Ovary (tissue), 7 donors: ENCODE measurements at regions not wholly inside any gene's neighbourhood (a gene's known extent, or its start where the extent isn't known, plus 50 kb on each side); places are given as distances from the start of the nearest gene placed in this dataset.

ENCODE experiments used
- DNase-seq, 5 donors: peaks; one replicate each; pipeline ENCODE4 v3.0.0-alpha.2; 2019 to 2020
- H3K27ac ChIP-seq, 2 donors: fragments of 200-600 bp; one replicate each; pipeline versions ENCODE4 v1.5.1 to v1.8.0; 2019 to 2022
- H3K27me3 ChIP-seq: fragments of 200-600 bp; one replicate; pipeline ENCODE4 v1.8.0; 2022
- H3K36me3 ChIP-seq: fragments of 200-600 bp; sonication (generic); one replicate; pipeline ENCODE4 v1.5.1; 2019
- H3K4me1 ChIP-seq: one replicate; pipeline ENCODE4 v1.8.1; 2013; ENCODE audit warnings: mild to moderate bottlenecking, moderate library complexity; ENCODE audit not compliant: insufficient read depth
- H3K4me3 ChIP-seq: fragments of 200-600 bp; sonication (generic); one replicate; pipeline ENCODE4 v1.5.1; 2017
- H3K9me3 ChIP-seq, 2 donors: fragments of 200-600 bp in 1 of 2; sonication (generic) in 1 of 2; one replicate each; pipeline versions ENCODE4 v1.5.1 to v1.8.1; 2013 to 2019; ENCODE audit warnings: mild to moderate bottlenecking in 1 of 2, moderate library complexity in 1 of 2
- EP300 ChIP-seq: sonication (generic); formaldehyde crosslinking; IDR thresholded peaks from one replicate; pipeline ENCODE4 v1.6.1; 2017; ENCODE audit warnings: antibody characterized with exemption
- POLR2A ChIP-seq: fragments of 450-650 bp; IDR thresholded peaks from one replicate; pipeline ENCODE4 v1.6.1; 2017; ENCODE audit warnings: antibody characterized with exemption, mild to moderate bottlenecking, moderate library complexity
- WGBS, 3 donors: extraction: QIAGEN DNeasy Blood & Tissue Kit in 1 of 3; methylation state at CpG; one replicate each; pipeline versions ENCODE4 v1.1.5 to v1.1.7; 2013 to 2017; 5-methylcytosine and 5-hydroxymethylcytosine counted together
- intact Hi-C, 4 donors: fragments of 100-400 bp; cut with DNase I; formaldehyde crosslinking; loops; one replicate each; pipeline versions ENCODE4 v1.11.0 to v1.15.1; 2022 to 2023
- TF ChIP-seq, protein P1 (sequence below), 3 donors: fragments of 450-650 bp in 2 of 3; fragments of 200-600 bp in 1 of 3; IDR thresholded peaks; one replicate each; pipeline versions ENCODE4 v1.5.1 to v1.8.0; 2016 to 2022; ENCODE audit warnings: antibody characterized with exemption in 3 of 3, mild to moderate bottlenecking in 1 of 3
- donor health status: DM: no; HTN: no; CAD: no; lungs with moderate emphysema.
- donor health status: DM: no; HTN: no; CAD: no.
- donor health status: Bipolar disorder and iron deficiency.
- donor health status: DM: no; HTN: no; CAD: no.
- donor health status: DM: yes; HTN: yes; CAD: no.

DNA sequence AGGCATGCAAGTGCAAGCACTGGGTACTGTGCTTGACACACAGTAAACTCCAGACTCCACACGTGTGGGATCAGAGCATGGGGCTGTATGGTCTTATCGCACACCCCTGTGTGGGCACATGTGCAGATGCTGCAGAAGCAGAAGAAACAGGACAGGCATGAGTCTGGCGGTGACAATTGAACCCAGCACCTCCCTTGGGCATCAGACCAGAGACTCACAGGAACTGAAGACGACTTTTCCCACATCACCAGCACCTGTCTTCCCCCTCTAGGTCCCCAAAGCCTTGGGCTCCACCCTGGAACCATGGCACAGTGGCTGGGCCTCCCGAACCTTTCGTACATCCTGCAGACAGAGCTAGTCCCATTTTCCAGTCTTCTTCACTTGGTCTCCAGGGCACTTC lies 126.4 kb upstream of the CDH5 start:
- H3K4me1 ChIP-seq: no peaks in the 10 kb centered on the region
- H3K36me3 ChIP-seq: no peaks in the 10 kb centered on the region
- no peak overlapping the region for H3K27ac ChIP-seq
- H3K4me3 ChIP-seq: no peak overlapping the region
- no peak for DNase-seq
- no peaks in the 10 kb centered on the region for H3K27me3 ChIP-seq
- TF ChIP-seq POLR2A (no peak), EP300 (no peak)
- TF ChIP-seq, protein P1, sequence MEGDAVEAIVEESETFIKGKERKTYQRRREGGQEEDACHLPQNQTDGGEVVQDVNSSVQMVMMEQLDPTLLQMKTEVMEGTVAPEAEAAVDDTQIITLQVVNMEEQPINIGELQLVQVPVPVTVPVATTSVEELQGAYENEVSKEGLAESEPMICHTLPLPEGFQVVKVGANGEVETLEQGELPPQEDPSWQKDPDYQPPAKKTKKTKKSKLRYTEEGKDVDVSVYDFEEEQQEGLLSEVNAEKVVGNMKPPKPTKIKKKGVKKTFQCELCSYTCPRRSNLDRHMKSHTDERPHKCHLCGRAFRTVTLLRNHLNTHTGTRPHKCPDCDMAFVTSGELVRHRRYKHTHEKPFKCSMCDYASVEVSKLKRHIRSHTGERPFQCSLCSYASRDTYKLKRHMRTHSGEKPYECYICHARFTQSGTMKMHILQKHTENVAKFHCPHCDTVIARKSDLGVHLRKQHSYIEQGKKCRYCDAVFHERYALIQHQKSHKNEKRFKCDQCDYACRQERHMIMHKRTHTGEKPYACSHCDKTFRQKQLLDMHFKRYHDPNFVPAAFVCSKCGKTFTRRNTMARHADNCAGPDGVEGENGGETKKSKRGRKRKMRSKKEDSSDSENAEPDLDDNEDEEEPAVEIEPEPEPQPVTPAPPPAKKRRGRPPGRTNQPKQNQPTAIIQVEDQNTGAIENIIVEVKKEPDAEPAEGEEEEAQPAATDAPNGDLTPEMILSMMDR (IDR thresholded peaks at IDR 0.05): no peak
- WGBS, 3 donors: 95 to 96% (median 96%) methylated on average over 6 of the region's 6 CpGs
- intact Hi-C loops: no loop called here
- H3K9me3 ChIP-seq: no peaks in the 10 kb centered on the region

DNA sequence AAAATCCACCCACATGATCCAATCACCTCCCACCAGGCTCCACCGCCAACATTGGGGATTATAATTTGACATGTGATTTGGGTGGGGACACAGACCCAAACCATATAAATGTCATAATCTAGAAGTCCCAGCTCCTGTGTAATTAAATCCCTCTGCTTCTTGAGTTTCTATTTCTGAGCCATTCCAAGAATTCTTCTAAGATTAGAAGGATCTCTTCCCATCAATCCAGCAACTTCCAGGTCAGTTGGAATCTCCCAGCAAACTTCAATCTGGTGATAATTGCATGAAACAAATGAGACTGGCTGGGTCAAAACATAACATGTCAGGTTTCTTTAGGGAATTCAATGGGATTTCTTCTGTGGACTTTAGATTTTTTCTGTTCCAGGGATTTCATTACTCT lies 127.8 kb upstream of the CDH5 start:
- 88 to 96% (median 94%) methylated on average over 1 of the region's 1 CpG for WGBS, 3 donors

DNA sequence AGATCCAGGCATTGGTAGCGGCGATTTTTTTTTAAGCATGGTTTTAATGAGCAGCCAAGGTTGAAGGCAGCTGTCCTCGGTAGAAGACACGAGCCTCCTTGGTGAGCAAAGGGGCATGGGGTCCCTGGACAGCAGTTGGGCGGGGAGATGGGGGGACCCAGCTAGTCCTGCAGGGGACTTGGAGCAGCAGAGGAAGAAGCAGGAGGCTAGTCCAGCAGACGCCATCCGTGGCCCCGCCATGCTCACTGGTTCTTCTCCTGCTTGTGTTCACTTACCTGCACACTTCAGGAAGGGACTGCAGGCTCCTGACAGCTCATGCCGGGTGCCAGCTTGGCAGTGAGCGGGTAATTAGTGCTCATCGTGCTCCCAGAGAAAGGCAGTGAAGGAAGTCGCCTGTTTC lies 130.2 kb upstream of the CDH5 start:
- WGBS, 3 donors: 89 to 97% (median 93%) methylated on average over 12 of the region's 12 CpGs
- Histone ChIP-seq H3K27me3 (no peaks in the 10 kb centered on the region), H3K9me3 (no peaks in the 10 kb centered on the region), H3K27ac (no peak overlapping the region), H3K4me1 (no peaks in the 10 kb centered on the region), H3K36me3 (no peaks in the 10 kb centered on the region), H3K4me3 (no peak overlapping the region)
- intact Hi-C loops: no loop called here
- DNase-seq: peak in 1 of 5 donors; percentile 3
- TF ChIP-seq EP300: no peak
- TF ChIP-seq, protein P1 (IDR thresholded peaks at IDR 0.05): no peak
- no peak for TF ChIP-seq POLR2A

More for the DNA sequence above, 127.8 kb upstream of the CDH5 start:
- Histone ChIP-seq H3K36me3 (no peaks in the 10 kb centered on the region), H3K4me3 (no peak overlapping the region), H3K9me3 (no peaks in the 10 kb centered on the region), H3K27ac (no peak overlapping the region), H3K4me1 (no peaks in the 10 kb centered on the region), H3K27me3 (no peaks in the 10 kb centered on the region)
- intact Hi-C loops: no loop called here
- DNase-seq: no peak
- TF ChIP-seq POLR2A: no peak
- TF ChIP-seq, protein P1 (IDR thresholded peaks at IDR 0.05): no peak
- no peak for TF ChIP-seq EP300

DNA sequence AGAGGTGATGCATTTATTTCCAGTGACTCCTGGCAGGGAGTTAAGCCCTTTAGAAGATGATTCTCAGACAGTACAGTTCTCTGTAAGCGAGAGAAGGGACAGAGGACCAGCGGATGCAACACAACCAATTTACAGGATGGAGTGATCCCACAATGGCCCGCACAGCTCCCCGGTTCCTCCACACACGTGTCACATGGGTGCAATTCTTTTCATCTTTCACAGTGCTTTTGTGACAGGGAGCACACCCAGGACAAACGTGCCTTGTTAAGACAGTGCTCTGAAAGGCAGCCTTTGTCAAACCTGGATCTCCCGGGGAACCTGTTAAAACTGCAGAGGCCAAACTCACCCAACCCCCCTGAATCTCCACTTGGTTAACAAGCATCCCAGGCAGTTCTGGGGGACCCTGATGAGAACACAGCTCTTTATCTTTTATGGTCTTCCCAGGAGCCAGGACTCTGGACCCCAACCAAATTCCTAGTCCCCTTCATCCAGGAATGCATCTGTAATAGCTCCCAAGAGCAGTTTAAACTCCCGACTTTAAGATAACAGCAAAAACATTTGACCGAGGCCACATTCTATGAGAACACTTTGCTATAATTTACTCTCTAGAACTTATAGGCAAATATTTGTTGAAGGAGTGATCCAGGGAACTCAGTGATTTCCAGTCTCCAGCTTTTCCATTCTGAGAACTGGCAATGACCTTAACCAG lies 134.9 kb upstream of the CDH5 start:
- Histone ChIP-seq H3K36me3 (no peaks in the 10 kb centered on the region), H3K4me3 (no peak overlapping the region), H3K9me3 (no peaks in the 10 kb centered on the region), H3K4me1 (peaks cover 5% of the 10 kb centered on the region), H3K27ac (no peak overlapping the region), H3K27me3 (no peaks in the 10 kb centered on the region)
- 70 to 77% (median 74%) methylated on average over 9 of the region's 9 CpGs for WGBS, 3 donors
- TF ChIP-seq EP300 (no peak), POLR2A (no peak)
- TF ChIP-seq, protein P1 (IDR thresholded peaks at IDR 0.05): no peak
- no peak for DNase-seq
- intact Hi-C loops: no loop called here
